HuH-7.5 (cell line): ENCODE measurements at regions not wholly inside any gene's neighbourhood (a gene's known extent, or its start where the extent isn't known, plus 50 kb on each side); places are given as distances from the start of the nearest gene placed in this dataset.

ENCODE experiments used
- DNase-seq: peaks from one replicate; pipeline ENCODE4 v3.0.0; 2011; ENCODE audit warnings: low spot score

DNA sequence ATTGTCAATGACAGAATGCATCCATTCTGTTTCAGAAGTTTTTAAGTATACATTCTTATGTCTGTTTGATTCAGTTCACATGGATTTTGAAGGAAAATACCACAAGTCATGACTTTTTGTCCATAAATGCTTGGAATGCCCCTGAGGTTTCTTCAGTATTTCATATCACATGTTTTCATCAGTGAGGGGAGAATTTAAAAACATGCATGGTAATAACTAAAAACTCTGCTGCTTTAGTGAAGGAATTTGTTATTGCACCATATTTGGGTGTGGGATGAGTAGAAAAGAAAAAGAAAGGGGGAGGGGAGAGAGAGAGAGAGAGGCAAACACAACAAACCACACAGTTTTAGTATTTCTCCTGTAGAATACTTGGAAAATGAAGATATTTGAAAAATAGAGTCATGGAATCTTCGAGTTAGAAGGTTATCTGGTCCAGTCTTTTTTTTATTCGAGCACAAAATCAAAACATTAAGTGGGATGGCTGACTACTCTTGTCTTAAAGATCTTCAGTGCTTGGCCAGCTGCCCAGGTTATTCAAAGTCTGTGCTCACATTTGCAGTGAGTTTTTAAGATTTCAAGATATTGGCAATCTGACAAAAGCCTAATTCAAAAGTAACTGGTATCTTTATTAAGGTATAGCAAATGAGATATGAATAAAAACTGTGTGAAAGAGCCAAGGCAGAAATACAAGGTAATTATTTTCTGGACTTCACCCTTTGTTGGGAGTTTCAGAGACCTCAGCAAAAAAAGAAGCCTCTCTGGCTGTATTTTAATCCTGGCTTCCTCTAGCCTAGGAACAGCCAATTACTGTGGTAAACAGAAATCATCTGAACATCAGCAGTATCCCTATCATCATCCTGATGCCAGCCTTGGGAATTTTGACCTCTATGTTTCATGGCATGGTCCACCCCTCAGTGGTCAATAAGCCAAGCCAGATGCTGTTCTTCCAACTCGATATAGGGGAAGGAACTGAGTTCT lies 687.9 kb upstream of the CITED2 start:
- no peak for DNase-seq

DNA sequence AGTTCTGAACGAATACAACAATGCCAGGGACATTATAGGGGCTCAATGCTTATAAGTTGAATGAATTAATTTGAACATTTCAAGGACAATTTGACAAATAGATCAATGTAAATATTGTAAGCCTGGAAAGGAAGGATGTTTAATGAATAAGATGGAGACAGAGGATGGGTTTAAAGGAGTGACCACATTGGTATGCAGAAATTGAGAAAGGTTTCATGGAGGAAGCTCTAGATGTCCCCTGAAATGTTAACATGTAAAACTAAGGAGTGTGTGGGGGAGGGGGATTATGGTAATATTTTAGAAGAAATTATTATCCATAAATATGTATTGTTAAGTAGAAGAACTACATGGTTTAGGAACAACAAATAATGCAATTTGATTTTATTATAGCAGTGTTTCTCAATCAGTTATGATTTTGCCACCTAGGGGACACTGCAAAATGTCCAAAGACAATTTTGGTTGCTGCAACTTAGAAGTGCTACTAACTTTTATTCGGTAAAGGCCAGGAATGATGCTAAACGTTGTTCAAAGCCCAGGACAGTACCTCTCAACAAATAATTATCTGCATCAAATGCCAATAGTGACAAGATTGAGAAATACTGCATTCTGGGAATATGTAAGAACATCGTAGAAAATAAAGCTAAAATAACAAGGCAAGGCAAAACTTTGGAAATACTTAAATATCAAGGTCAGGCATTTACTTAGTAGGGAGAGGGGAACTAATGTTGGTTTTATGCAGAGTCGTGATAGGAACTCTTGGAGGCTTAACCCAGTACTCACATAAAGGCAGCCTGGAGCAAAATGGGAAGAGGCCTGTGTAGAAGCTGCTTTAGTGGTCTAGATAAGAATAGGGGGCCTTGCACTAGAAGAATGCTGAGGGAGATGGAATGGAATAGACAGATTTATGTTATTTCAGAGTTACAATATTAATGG lies 686.9 kb upstream of the CITED2 start:
- DNase-seq, result no peak

DNA sequence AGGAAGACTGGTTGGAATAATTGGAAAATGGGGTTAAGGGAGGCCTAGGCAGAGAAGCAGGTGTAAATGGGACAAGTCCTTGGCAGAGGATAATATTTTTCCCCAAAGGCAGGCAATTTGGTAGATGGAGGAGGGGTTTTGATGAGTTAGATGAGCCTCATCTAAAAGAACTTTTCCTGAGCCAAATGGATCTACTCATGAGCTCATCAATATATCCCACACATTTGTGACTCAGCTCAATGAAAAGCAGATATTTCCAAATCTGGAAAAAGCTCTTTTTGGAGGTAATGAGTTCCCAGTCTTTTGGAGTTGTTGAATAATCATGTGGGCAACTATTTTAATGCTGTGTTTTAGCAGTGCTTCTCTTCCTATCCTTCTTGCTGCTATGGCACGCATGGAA lies 685.5 kb upstream of the CITED2 start:
- DNase-seq, result no peak

DNA sequence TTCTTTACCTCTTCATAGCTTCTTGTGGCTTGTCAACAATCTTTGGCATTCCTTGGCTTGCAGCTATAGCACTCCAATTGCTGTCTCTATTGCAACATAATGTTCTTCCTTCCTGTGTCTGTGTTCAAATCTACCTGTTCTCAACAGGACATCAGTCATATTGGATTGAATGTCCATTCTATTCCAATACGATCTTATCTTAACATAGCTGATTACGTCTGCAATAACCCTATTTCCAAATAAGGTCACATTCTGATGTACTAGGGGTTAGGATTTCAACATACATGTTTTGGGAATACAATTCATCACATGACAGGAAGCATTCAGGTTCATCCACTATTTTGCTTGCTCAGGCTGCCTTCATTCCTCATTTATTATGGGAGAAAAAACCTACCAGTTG lies 684.4 kb upstream of the CITED2 start:
- no peak for DNase-seq

DNA sequence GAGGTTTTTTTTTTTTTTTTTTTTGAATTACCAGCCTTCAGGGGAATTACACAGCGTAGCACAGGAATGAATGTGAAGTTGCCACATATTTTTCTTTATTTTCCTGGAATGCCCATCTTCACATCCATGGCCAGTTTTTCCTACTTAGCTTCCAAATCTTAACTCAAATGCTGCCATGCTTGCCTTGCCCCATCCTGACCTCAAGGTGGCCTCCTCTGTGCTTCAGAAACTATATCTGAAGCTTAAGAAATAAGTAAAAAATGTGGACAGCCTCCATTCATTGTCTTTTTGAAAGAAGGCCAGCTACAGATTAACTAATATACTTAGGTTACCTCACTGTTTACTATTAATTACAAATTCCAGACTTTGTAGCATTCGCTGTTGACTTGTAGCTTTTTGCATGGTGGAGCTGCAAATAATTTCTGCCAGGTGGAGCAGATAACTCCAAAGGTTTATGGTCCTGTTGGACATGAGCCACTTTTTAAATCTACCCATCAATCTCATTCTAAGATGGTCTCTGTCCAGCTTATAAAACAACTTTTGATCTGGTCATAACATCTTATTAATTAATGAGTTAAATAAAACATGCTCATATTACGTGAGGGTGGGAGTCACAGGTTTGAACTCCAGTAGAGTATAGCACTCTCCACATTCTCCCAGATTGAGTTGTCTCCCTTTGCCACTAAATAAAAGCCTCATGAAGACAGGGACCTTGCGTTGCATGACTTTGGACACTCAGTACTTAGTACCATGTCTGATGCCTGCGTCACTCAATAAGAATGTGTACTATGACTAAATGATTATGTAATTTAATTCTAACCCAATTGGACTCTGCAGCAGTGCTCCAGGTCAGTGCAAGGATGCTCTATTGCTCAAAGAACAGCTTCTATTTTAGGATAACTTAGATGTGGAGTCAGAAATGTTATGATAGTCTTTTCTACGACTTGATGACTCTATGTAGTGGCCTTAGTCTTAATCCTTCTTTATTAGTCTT lies 678.6 kb upstream of the CITED2 start:
- DNase-seq, result no peak

DNA sequence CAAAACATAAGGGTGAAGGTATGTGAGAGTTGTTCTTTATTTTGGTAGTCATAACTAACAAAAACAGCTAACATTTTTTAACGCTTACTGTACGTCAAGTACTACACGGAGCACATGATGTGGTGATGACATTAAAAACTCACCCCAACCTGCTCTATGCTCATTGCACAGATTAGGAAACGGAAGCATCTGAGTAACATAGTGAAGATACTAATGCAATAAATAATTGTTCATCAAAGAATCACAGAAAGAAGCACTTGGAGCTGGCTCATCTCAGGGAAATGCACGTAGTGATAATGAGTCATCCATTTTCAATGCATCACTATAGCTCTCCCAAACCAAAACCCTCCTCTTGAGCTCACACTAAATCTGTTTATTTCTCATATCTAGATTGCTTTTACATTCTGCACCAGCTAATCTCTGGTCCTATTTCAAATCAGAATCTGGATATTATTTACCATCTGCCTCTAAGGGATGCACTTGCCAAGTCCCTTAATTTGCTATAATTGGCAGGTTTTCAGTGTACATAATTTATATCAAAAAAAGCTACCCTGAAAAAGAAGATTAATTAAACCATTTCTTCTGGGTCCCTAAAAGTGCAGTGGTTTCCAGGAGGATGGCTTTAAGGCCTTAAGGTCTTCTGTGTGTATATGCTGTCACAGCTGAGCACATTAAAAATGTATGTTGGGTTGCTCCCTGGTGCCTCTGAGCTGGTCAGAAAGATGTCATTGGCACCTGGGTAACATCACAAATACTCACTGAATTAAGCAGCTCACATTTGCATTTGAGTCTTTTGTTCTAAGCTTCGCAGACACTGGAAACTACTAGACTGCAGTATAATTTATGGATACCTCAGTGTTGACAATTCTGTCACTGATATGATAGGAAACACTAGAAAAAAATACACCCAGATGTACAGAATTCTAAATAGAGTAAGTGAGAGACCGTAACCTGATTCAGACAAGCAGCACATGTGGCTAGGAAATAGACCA lies 677.4 kb upstream of the CITED2 start:
- DNase-seq, result no peak

DNA sequence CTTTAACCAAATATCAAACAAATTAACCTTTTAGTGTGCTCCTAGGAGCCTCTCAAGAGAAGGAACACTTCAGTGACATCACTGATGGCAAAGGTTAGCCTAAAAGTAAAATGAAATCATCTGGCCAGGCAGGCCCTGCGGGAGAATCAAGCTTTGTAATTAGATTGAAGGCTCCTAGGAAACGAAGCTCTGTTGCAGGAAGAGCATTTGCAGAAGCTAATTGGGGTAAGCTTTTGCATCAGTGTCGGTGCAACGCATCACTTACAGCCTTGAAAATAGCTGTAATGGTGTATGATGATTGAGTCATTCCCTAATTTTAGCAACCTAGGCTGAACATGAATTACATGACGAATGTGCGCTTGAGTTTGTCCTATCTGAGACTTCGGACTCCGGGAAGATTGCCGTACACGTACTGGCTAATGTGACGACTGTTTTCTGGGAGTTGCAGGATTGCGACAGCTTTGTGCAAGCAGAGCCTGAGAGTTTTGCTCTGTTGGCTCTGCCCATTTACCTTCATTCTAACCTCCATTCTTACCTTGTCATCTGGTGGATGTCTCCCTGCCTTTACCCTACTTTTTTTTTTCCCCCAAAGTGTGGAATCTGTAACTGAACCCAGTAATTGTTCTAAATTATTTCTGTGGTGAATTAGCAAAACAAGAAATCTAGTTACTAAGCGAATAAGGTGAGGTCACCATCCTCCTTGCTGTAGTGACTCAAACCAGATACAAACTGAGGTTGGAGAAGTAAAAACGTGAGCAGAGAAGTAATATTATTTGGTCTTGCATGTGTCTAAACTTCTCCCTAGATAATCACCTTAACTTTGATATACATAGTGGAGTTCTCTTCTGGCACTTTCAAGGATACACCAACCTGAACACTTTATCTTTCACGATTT lies 675.9 kb upstream of the CITED2 start:
- DNase-seq, result no peak

DNA sequence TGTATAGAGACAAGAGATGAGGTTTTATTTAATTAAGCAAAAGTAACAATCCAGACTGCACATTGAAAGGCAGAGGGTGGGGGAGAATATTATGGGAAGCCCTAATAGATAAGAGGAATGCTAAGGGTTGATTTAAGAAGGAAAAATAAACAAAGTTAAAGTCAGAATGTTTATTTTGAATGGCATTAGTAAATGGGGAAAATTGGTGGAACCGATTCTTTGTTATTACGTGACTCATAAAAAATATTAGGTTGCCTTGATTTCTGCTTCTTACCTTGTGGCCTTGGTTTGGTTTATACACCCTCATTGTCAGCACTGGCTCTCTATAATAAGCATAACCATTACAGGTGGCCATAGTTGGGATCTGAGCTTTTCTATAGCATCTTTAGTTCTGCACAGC lies 674.8 kb upstream of the CITED2 start:
- no peak for DNase-seq

DNA sequence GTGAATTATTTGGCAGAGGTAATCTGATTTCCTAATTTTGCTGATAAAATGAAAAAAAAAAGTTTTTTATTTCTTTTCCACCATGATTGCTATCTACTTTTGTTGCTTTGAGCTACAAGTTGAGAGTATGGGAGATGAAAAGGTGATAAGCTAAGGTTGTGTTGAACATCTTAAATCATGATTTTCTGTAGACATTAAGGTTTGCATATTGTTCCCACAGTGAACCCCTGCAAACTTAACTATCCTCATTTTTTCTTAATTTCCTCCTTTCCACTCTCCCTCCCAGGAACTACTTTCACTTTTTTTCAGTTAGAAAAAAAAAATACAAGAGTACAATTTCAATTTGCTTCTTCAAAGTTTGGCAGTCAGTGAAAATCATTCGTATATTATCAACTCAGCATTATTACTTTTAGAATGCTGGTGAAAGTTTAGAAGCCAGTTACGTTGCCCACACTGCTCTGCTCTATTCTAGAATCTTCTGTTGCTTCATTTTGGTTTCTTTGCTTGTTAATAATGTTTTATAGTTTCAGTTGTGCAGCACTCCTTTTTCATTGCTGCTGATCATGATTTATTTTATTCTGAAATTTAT lies 673.8 kb upstream of the CITED2 start:
- no peak for DNase-seq

DNA sequence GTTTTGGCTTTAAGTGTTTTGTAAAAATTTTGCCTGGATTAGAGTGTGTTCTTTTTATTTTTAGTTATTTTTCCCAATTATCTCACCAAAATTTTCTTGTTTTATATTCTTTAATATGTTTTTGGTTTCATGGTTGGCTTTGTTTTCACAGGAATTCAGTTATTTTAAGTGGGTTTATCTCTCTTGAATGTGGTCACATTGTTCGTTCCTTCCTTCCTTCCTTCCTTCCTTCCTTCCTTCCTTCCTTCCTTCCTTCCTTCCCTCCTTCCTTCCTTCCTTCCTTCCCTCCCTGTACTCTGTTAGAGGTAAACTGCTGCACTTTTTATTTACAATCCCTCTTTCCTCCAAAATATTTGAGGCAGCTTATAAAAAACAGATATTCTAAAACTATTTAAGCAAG lies 672.9 kb upstream of the CITED2 start:
- DNase-seq, result no peak

DNA sequence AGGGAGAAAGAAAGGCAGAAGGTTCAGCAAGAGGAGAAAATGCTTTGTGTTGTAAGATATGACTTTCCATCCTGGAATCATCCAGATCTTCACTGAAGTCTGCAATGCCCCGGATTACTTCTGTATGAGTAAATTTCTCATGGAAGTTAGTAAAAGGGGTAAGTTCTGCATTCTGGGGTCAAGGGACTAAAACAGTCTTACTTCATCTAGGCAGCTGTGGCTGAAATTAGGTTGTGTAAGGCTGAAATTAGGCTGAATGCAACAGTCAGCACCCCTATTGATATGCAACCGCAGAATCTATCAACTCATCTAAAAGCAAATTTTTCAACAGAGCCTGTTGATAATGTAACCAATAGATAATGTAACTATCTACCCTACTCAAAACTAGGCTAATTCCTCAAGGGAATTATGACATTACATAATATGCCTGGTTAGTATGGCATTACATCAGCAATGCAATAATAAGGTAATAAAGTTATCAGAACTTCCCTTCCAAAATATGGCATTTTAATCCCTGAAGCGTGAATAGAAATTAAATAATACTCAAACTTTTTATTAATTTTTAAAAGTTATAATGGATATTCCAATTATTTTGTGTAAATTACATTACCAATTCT lies 671.7 kb upstream of the CITED2 start:
- DNase-seq, result no peak

DNA sequence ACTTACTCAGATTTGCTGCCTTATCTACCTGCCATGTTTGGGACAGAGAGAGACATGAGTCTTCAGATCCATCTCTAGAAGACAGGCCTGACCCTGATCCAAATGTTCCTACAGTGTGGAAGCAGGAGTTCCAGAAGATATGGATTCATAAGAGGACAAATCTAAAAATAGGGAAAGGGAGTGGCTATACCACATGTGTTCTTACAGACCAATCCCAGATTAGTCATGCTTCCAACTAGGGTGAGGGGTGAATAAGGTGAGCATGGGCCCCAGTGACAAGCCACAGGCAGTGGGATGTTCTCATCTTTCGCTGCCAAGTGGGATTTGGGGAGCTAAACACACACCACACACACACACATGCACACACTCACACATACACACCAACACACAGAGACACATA lies 670.7 kb upstream of the CITED2 start:
- DNase-seq, result no peak

DNA sequence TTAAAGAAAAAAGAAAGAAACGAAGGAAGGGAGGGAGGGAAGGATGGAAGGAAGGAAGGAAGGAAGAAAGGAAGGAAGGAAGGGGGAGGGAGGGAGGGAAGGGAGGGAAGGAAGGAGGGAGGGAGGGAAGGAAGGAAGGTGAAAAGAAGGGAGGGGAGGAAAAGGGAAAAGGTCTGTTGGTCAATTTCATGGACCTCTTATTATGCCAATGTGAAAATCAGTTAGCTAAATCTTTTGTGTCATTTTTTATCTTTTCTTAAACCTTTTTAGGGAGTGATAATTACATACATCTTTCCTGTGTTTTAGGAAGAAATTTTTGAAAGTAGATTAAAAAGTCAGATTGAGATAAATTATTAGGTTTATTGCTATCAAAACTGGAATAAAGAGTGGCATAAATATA lies 670.2 kb upstream of the CITED2 start:
- no peak for DNase-seq

DNA sequence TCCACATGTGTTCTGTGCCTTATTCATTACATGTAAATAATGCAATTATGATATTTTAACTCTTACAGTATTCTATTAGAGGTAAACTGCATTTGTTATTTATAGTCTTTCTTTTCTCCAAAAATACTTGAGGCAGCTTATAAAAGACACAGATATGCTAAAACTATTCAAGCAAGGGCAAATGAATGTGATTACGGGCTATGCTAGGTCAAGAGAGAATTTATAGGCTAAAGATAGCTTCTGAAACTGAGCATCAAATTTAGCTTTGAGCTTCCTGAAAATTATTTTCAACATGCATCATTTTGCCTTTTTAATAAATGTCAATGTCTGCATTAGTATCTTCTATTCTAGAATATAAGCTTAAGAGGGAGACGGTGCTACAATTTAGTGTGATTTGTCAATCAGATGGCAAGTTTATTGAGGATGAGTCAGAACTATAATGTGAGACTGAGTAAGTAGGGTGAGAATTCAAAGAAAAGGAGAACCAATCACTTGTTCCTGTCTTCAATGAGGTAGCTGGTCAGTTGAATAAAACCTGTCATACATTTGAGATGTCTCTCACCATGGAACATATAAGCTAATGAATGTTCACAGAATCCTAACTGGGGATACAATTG lies 669.4 kb upstream of the CITED2 start:
- no peak for DNase-seq

DNA sequence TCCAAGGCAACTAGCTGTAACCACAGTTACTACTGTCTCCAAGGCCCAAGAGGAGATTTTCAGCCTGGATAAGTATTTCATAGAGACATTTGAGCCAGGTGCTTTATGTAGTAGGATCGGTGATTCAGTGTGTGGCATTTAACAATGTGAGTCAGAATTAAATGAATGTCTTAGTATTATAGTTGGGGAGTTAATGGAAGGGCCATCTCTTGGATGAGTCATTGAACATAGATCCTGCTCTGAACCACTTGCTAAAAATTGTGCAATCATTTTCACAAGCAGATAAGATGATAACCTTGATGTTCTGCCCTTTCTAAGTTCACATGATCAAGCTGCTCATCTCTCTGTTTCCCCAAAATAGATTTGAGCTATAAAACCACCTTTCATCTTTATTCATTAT lies 668.9 kb upstream of the CITED2 start:
- DNase-seq, result no peak

DNA sequence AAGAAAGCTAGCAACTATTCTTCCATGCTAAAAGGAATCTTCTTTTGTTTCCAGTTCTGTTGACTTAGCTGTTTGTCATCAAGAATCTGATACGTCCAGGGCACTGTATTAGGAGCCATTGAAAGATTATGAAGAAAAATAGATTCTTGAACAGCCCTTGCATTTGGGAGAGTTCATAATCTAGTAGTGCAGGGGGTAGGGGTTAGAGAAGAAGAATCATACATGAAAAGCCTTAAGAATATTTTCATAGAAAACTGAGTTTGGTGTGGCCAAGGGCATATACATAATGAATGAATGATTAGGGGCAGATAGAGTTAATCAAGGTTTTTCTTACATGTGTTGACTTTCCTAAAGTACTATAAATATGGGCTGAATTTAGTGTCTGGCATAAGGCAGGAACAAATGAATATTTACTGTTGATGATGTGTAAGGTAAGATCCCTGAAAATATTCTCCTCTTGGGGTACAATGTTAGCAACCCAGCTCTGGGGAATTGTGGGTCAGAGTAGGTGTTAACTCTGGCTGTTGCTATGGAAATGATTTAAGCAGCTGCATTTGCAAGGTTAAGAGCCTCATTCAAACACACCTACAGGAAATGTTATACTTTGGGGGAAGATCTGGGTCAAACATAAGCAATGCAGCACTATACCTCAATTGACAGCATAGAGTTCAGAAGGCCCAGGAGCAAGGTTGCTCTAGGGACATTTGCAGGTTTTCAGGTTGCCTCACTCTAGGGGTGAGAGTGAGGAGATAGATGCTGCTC lies 667.3 kb upstream of the CITED2 start:
- no peak for DNase-seq

DNA sequence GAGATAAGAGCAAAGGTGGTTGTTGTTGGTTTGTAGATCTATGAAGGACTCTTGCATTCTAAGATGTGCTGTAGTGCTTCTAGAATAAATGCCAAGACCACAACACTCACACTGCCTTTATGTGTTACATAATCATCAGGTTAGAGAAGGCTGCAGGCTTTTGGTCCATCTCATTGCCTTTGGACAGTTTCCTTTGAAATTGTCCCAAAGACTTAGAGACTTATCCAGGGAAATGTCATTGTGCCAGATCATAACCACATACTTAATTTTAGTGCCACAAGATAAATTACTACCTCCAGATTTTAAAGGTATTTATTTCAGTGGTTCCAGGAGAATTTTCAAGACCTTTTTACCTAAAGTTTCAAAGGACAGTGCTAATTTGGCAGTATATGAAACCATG lies 666.6 kb upstream of the CITED2 start:
- no peak for DNase-seq
